ENCODE measurements at regions not wholly inside any gene's neighbourhood (a gene's known extent, or its start where the extent isn't known, plus 50 kb on each side); places are given as distances from the start of the nearest gene placed in this dataset.
"Not testable (repeated sequence)": the region's sequence is repeated elsewhere in the genome, so short reads cannot be mapped to it uniquely, and the experiment has no call there.

GRCh38 chr13:64248371-64249065 is 2832.9 kb upstream of the PCDH20 start:
- no peak for DNase-seq

DNA sequence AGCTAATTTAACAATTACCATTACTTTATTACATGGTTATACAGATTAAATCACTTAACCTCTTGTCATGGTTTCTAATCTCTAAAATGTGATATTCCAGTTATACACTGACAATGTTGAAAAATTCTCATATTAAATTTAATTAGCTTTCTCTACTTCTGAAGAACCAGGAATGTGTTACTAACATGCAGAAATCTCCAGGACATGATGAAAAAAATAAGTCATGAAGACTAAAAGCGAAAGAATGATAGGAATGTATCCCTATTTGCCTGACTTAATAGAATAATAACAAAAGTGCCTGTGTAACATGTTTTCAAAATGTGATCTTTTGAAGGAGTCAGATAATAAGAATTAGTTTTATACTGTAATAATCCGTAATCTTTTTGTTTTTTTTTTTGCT is 2823.7 kb upstream of the PCDH20 start:
- DNase-seq, result no peak

DNA sequence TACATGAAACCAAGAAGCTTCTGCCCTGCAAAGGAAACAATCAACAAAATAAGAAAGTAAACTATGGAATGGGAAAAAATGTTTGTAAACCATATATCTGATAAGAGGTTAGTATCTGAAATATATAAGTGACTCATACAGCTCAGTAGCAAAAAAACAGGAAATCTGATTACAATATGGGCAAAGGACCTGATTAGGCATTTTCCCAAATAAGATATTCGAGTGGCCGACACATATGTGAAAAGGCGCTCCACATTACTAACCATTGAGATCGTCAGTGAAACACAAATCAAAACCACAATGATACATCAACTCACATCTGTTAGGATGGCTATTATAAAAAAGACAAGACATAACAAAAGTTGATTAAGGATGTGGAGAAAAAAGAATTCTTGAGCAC is 2818.6 kb upstream of the PCDH20 start:
- DNase-seq, result no peak

DNA sequence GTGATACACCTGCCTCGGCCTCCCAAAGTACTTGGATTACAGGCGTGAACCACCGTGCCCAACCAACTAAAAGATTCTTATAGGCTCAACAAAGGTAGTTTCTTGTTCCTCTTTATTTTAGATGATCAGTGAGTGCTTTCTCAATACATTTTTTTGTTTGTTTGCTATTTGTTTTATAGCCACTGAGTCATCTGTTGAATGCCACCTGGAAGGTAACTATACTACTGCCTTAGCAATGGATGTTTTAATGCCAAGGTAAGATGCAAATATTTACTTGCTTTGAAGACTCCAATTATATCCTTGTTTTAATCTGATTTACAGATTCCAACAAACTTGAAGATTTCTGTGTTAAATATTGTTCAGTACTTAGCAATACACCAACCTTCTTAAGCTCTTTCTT is 2807.4 kb upstream of the PCDH20 start:
- DNase-seq, result no peak

DNA sequence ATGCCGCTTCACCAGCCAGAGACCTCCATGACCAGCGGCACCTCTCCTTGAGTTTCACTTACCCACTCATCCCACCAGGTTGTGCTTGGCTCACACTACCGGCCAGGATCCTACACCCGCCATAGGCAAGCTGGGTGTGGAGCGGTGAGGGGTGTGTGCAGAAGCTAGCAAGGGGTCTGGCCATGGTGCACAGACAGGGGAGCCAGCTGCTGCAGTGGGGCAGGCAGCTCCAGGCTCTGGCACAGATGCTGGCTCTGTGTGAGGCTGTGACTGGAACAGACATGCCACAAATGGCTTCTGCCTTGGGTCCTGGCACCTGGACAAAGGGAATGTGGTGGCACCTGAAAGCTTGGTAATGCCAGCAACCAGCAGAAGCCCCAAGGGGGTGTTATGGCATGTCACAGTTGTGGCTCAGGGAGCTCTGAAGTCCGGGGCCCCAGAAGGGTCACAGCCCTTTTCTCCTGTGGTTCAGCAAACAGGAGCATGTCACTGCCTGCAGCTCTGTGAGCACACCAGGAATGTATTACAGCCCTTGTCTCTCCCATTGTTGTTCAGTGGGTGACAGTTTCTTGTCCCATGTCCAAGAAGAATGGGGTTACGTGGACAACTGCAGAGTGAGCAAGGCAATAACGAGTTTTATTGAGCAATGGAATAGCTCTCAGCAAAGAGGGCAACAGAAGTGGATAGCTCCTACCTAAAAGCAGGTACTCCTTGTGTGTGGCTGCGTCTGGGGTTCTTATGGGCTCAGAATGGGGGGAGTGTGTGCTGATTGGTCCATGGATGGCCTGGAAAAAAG is 2791.0 kb upstream of the PCDH20 start:
- no peak for DNase-seq

DNA sequence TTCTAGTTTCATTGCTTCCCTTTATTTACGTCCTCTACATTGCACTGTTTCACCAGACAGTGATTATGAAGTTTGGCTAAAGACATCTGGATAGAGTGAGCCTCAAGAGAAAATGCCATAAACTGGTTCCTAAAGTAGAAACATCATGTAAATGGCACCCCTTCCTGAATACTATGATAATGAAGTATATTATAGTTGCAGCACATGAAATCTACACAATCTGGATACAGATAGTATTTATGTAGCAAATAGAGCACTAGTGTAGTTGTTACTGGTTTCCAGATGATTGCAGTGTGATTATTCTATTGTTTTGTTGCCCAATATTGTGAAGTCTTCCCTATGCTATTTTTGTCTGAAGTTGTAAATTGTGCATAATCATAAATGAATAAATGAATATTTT is 2786.9 kb upstream of the PCDH20 start:
- no peak for DNase-seq

- no peak for DNase-seq
Observed at GRCh38 chr13:64197232-64197631, 2781.6 kb upstream of the PCDH20 start.

- DNase-seq, result no peak
Observed at GRCh38 chr13:64186503-64187250, 2771.0 kb upstream of the PCDH20 start.

DNA sequence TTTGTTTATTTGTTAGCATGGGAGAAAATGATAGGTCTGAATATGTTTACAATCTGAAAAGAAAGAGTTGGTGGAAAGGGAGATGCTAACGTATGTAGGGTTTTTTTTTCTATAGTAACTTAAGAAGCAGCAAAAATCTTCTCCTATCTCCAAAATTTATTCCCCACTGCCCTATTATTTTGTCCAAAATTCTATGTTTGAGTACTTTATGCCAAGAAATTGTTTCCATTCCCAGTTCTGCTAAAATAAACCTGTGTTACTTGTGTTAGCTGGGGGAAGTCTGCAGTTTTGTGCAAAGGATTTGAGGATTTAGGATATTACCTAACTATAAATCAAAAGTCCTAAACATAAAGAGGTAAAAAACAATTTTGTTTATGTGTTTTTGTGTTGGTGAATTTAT is 2770.4 kb upstream of the PCDH20 start:
- no peak for DNase-seq

DNA sequence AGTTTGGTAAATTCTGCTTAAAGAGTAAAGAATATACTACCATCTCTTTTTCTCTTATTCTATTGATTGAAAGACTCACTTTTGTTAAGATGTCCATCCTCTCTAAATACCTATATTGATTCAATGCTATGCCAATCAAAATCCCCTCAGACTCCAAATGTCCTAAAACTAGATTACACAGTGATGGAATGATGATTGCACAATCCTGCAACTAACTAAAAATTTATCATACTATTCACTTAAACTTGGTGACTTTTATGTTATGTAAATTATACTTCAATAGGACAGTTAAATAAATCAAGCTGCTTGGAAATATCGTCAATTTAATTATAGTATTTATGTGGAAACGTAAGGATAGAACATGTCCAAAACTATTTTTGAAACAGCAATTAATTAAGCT is 2765.1 kb upstream of the PCDH20 start:
- no peak for DNase-seq

- no peak for DNase-seq
Observed at GRCh38 chr13:64165826-64166225, 2750.2 kb upstream of the PCDH20 start.

DNA sequence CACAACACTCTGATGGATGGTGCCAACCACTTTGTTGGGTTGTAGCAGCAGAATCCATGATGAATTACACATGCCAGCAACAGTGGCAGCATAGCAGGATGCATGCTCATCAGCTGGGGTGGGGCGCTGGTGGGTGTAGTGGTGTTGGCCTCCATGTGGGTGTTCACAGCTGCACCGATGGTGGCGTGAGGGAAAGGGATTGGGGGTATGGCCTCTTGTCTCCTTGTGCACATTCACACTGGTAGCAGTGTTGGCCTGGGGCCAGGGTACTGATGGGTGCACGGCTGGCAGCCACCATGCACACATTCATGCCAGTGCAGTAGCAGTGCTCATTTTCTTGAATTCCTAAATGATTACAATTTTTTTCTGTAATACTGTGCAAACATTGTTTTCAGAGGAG is 2748.8 kb upstream of the PCDH20 start:
- DNase-seq, result no peak

DNA sequence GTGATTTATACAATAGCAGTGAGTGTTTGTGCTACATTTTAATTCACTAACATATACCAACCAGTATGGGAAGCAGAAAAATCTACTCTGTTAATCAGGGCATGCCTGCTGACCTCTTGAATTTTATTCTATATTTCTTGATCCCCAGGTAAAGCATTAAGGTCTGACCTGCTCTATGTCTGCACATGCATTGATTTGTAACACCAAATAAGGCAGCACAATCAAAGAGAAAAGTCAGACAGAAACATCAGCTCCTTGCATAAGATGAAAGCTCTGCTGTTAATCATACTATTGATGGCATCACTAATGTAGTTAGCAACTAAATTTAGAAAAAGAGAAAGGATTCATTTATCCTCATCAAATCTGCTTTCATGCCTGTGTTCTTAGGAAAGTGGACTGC is 2744.8 kb upstream of the PCDH20 start:
- no peak for DNase-seq

- no peak for DNase-seq
Observed at GRCh38 chr13:64158908-64159307, 2743.3 kb upstream of the PCDH20 start.

- DNase-seq, result no peak
Observed at GRCh38 chr13:64154514-64154913, 2738.9 kb upstream of the PCDH20 start.

GRCh38 chr13:64130600-64130999 is 2715.0 kb upstream of the PCDH20 start:
- no peak for DNase-seq

- DNase-seq, result no peak
Observed at GRCh38 chr13:64130171-64130570, 2714.5 kb upstream of the PCDH20 start.

DNA sequence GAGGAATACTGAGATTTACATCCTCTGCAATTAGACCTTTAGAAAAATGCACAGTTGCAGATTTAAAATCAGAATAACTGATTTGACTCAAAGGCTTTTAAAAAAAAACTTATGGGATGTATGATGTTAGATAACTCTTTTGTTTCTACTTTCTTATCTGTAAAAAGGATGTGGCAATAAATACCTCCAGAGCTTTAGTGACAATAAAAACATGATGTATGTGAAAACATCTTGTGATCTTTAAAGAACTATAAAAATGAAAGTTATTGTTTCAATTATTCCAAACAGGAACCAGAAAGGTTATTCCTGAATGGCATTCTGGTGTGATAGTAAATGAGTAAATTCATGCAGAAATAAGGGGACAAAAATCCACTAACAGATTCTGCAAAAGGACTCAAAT is 2712.2 kb upstream of the PCDH20 start:
- no peak for DNase-seq

- DNase-seq, result no peak
Observed at GRCh38 chr13:64127192-64127591, 2711.5 kb upstream of the PCDH20 start.

DNA sequence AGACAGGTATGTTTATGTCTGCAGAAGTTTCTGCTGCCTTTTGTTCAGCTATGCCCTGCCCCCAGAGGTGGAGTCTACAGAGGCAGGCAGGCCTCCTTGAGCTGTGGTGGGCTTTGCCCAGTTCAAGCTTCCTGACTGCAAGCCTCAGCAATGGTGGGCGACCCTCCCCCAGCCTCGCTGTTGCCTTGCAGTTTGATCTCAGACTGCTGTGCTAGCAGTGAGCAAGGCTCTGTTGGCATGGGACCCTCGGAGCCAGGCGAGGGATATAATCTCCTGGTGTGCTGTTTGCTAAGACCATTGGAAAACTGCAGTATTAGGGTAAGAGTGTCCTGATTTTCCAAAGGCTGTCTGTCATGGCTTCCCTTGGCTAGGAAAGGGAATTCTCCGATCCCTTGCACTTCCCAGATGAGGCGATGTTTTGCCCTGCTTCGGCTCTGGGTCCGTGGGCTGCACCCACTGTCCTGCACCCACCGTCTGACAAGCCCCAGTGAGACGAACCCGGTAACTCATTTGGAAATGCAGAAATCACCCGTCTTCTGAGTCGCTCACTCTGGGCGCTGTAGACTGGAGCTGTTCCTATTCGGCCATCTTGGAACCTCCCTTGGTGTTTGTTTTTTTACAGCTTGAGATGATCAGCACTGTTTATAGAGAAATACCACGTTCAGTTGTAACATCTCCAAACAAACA is 2705.5 kb upstream of the PCDH20 start:
- not testable (repeated sequence) for DNase-seq

DNA sequence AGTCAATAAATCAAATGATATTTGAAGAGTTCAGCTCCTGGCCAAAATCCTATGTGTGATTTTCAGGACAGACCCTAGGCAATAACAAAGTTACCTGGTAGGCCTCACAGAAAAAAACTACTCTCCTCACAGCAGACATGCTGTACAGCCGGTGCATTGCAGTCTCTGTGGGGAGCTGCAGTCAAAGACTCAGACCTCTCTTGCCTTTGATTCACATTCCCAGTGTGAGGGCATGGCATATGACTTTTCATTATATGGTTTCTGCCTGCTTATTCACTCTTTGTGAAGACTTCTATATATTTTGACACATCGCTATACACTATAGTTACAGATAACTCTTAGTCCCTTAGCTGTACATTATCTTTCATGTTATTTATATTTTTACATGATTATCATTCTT is 2684.3 kb upstream of the PCDH20 start:
- no peak for DNase-seq

- no peak for DNase-seq
Observed at GRCh38 chr13:64090311-64090710, 2674.7 kb upstream of the PCDH20 start.

DNA sequence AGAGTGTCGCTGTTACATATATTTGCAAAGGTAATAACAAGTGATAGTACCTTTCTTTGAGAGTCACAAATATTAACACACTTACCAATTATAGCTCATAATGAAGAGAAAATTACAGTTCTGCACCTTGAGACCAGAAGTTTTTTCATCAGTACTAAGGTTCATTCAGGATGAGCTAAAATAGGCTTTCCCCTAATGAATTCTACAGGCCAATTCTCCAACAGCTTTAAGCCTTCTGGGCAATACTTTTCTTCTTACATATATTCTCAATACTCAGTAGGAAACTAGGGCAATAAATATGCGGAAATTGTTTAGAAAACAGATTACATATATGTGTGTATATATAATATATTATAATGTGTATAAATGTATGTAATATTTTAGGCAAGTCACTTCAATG is 2672.8 kb upstream of the PCDH20 start:
- no peak for DNase-seq

All from activated gamma-delta T cell (primary cell).